HL-60 (cell line): ENCODE measurements at regions not wholly inside any gene's neighbourhood (a gene's known extent, or its start where the extent isn't known, plus 50 kb on each side); places are given as distances from the start of the nearest gene placed in this dataset.

Experiments
- DNase-seq, 2 experiments: peaks; one replicate each; pipeline ENCODE4 v3.0.0-alpha.2; 2010 to 2020; ENCODE audit warnings: low read depth in 1 of 2, low spot score in 1 of 2
- H3K27ac ChIP-seq: fragments of 250-450 bp; sonication (Bioruptor Pico); replicated peaks from 2 replicates; pipeline ENCODE4 v1.5.1; 2020; ENCODE audit warnings: mild to moderate bottlenecking, moderate library complexity
- H3K27me3 ChIP-seq: fragments of 250-450 bp; sonication (Bioruptor Pico); 2 replicates; pipeline ENCODE4 v1.5.1; 2021; ENCODE audit warnings: mild to moderate bottlenecking, moderate library complexity; ENCODE audit not compliant: insufficient read depth, poor library complexity, severe bottlenecking
- H3K4me3 ChIP-seq: replicated peaks from 2 replicates; pipeline ENCODE4 v1.5.1; 2011; ENCODE audit warnings: mild to moderate bottlenecking, control low read depth, low read length; ENCODE audit not compliant: insufficient read depth
- GABPA ChIP-seq: IDR thresholded peaks from 2 replicates; pipeline ENCODE4 v1.6.1; 2012; ENCODE audit warnings: low read depth
- POLR2AphosphoS5 ChIP-seq: IDR thresholded peaks from 2 replicates; pipeline ENCODE4 v1.6.1; 2012; ENCODE audit warnings: low read depth
- SPI1 ChIP-seq: IDR thresholded peaks from 2 replicates; pipeline ENCODE4 v1.6.1; 2012; ENCODE audit warnings: low read depth, mild to moderate bottlenecking, borderline replicate concordance
- TF ChIP-seq, protein P1 (sequence below): IDR thresholded peaks from 2 replicates; pipeline ENCODE4 v1.6.1; 2012; ENCODE audit warnings: low read depth; ENCODE audit not compliant: insufficient replicate concordance
- TF ChIP-seq, protein P2 (sequence below): IDR thresholded peaks from one replicate; pipeline ENCODE4 v1.5.1; 2011; ENCODE audit warnings: low read length, control low read depth, inconsistent platforms; ENCODE audit not compliant: insufficient read depth

DNA sequence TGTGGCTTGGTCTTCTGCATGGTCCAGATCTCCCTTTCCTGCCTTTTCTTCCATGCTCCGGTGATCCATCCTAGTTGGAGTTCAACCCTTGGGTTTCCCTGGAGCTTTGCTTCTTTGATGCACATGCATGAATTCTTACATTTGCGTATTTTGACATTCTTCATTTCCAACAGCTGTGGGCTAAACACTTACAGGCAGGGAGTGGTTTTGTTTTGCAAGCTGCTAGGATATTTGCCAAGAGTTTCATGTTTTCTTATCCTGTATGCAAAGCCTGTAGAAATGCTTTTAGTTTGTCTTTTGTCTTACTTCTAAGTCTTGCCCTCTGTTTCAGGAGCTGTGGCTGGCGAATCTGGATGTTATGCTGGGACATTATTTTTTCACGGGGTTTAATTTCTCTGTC lies 90.3 kb upstream of the PAXBP1 start:
- Histone ChIP-seq H3K27ac (no peak overlapping the region), H3K4me3 (no peak overlapping the region), H3K27me3 (peaks cover 5% of the 10 kb centered on the region)
- TF ChIP-seq SPI1 (no peak), POLR2AphosphoS5 (no peak)
- TF ChIP-seq, protein P1, sequence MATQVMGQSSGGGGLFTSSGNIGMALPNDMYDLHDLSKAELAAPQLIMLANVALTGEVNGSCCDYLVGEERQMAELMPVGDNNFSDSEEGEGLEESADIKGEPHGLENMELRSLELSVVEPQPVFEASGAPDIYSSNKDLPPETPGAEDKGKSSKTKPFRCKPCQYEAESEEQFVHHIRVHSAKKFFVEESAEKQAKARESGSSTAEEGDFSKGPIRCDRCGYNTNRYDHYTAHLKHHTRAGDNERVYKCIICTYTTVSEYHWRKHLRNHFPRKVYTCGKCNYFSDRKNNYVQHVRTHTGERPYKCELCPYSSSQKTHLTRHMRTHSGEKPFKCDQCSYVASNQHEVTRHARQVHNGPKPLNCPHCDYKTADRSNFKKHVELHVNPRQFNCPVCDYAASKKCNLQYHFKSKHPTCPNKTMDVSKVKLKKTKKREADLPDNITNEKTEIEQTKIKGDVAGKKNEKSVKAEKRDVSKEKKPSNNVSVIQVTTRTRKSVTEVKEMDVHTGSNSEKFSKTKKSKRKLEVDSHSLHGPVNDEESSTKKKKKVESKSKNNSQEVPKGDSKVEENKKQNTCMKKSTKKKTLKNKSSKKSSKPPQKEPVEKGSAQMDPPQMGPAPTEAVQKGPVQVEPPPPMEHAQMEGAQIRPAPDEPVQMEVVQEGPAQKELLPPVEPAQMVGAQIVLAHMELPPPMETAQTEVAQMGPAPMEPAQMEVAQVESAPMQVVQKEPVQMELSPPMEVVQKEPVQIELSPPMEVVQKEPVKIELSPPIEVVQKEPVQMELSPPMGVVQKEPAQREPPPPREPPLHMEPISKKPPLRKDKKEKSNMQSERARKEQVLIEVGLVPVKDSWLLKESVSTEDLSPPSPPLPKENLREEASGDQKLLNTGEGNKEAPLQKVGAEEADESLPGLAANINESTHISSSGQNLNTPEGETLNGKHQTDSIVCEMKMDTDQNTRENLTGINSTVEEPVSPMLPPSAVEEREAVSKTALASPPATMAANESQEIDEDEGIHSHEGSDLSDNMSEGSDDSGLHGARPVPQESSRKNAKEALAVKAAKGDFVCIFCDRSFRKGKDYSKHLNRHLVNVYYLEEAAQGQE, result no peak
- peak in 1 of 2 experiments; percentile 20 for DNase-seq

DNA sequence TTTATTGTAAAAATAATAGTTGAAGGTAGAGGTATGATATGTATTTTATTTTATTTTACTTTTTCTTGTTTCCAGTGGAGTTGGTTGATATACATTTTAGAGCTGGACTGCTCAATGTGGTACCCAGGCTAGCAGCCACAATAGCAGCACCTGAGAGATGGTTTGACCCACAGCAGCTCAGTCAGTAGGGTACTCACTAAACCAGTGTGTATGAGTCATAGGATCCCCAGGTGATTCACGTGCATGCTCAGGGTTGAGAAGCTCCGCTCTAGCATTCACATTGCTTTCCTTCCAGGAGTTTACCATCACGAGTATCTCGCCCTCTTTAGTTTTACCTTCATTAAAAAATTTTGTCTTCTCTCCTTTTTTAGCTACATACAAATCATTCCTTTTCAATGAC lies 96.0 kb upstream of the PAXBP1 start:
- Histone ChIP-seq H3K4me3 (no peak overlapping the region), H3K27ac (no peak overlapping the region), H3K27me3 (peaks cover 6% of the 10 kb centered on the region)
- TF ChIP-seq POLR2AphosphoS5, result no peak
- TF ChIP-seq, protein P1, result no peak
- no peak for TF ChIP-seq GABPA
- no peak for TF ChIP-seq SPI1
- TF ChIP-seq, protein P2, sequence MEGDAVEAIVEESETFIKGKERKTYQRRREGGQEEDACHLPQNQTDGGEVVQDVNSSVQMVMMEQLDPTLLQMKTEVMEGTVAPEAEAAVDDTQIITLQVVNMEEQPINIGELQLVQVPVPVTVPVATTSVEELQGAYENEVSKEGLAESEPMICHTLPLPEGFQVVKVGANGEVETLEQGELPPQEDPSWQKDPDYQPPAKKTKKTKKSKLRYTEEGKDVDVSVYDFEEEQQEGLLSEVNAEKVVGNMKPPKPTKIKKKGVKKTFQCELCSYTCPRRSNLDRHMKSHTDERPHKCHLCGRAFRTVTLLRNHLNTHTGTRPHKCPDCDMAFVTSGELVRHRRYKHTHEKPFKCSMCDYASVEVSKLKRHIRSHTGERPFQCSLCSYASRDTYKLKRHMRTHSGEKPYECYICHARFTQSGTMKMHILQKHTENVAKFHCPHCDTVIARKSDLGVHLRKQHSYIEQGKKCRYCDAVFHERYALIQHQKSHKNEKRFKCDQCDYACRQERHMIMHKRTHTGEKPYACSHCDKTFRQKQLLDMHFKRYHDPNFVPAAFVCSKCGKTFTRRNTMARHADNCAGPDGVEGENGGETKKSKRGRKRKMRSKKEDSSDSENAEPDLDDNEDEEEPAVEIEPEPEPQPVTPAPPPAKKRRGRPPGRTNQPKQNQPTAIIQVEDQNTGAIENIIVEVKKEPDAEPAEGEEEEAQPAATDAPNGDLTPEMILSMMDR, result no peak
- no peak for DNase-seq

DNA sequence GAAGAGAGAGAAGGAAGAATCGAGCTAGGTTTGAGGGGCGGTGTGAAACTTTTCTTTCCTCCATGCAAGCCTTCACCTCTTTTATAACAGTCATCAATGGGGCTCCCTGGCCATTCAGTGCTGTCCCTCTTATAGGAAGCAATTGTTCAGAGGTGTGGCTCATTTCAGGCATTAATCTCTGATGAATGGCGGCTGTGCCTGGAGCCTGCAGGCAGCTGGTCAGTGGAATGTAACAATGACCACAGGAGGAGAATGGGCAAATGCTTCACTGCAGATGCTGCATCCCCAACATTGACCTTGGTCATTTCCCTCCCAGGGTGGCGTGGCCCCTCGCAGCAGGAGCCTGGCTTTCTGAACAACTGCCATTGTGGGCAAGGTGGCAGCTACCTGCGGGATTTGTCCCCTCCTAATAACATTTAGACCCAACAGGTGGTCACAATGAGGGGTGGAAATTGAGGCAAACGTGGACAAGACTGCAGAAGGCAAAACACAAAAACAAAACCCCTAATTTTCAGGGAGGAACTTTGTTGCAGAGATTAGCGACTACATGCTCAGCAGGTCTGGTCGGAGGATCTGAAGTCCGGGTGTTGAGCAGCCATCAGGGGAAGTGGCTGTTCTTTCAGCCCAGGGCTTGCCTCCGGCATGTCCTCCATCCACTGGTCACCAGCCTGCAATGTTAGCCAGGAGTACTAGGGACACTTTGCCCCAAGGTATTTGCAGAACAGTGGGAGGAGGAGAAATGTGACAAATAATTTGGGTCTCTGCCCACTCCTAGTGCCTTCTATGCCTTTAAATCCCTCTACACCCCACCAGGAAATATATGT lies 97.3 kb upstream of the PAXBP1 start:
- Histone ChIP-seq H3K27me3 (peaks cover 2% of the 10 kb centered on the region), H3K27ac (no peak overlapping the region), H3K4me3 (no peak overlapping the region)
- TF ChIP-seq, protein P1, result no peak
- TF ChIP-seq SPI1 (no peak), POLR2AphosphoS5 (no peak), GABPA (no peak)
- TF ChIP-seq, protein P2, result no peak
- no peak for DNase-seq
